ENCODE measurements at regions not wholly inside any gene's neighbourhood (a gene's known extent, or its start where the extent isn't known, plus 50 kb on each side); places are given as distances from the start of the nearest gene placed in this dataset.

- DNase-seq (ENCODE audit: extremely low read depth, low read depth), result no peak
- TF ChIP-seq, protein P1, sequence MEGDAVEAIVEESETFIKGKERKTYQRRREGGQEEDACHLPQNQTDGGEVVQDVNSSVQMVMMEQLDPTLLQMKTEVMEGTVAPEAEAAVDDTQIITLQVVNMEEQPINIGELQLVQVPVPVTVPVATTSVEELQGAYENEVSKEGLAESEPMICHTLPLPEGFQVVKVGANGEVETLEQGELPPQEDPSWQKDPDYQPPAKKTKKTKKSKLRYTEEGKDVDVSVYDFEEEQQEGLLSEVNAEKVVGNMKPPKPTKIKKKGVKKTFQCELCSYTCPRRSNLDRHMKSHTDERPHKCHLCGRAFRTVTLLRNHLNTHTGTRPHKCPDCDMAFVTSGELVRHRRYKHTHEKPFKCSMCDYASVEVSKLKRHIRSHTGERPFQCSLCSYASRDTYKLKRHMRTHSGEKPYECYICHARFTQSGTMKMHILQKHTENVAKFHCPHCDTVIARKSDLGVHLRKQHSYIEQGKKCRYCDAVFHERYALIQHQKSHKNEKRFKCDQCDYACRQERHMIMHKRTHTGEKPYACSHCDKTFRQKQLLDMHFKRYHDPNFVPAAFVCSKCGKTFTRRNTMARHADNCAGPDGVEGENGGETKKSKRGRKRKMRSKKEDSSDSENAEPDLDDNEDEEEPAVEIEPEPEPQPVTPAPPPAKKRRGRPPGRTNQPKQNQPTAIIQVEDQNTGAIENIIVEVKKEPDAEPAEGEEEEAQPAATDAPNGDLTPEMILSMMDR (IDR thresholded peaks at IDR 0.05; ENCODE audit: low read depth, low read length), result no peak
Measured at GRCh38 chr10:104546336-104546735, 94.8 kb upstream of the SORCS3 start.

- TF ChIP-seq, protein P1 (IDR thresholded peaks at IDR 0.05; ENCODE audit: low read depth, low read length), result no peak
- DNase-seq (ENCODE audit: extremely low read depth, low read depth), result no peak
Measured at GRCh38 chr10:104546756-104547155, 94.3 kb upstream of the SORCS3 start.

- TF ChIP-seq, protein P1 (IDR thresholded peaks at IDR 0.05; ENCODE audit: low read depth, low read length), result no peak
- no peak for DNase-seq (ENCODE audit: extremely low read depth, low read depth)
Measured at GRCh38 chr10:104548090-104548489, 93.0 kb upstream of the SORCS3 start.

GRCh38 chr10:104556831-104557230 lies 84.3 kb upstream of the SORCS3 start:
- TF ChIP-seq, protein P1 (IDR thresholded peaks at IDR 0.05; ENCODE audit: low read depth, low read length), result no peak
- no peak for DNase-seq (ENCODE audit: extremely low read depth, low read depth)

DNA sequence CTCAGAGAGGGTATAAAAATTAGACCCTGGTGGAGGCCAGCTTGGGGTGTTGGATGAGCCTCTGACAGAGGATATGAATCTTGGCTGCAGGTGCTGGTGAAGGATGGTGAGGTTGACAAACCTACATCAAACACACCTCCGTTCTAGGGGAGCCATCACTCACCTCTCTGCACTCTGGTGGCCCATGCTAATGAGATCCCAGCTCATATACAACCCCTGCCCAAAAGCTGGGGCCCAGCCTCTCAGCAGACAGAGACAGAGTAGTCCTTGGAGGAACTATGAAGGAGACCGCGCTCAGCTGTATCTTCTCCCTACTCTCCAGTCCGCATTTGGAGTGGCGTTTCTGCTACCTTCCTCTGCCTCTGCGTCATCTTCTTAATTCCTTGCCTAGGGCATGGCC lies 83.1 kb upstream of the SORCS3 start:
- TF ChIP-seq, protein P1 (IDR thresholded peaks at IDR 0.05; ENCODE audit: low read depth, low read length), result no peak
- DNase-seq (ENCODE audit: extremely low read depth, low read depth), result no peak

GRCh38 chr10:104559935-104560334 lies 81.2 kb upstream of the SORCS3 start:
- TF ChIP-seq, protein P1 (IDR thresholded peaks at IDR 0.05; ENCODE audit: low read depth, low read length), result no peak
- DNase-seq (ENCODE audit: extremely low read depth, low read depth), result no peak

- DNase-seq (ENCODE audit: extremely low read depth, low read depth), result no peak
Measured at GRCh38 chr10:104563051-104563450, 78.0 kb upstream of the SORCS3 start.

More at GRCh38 chr10:104563051-104563450, 78.0 kb upstream of the SORCS3 start:
- TF ChIP-seq, protein P1 (IDR thresholded peaks at IDR 0.05; ENCODE audit: low read depth, low read length), result no peak

Data from AG09319 (cell line).